ENCODE measurements at regions not wholly inside any gene's neighbourhood (a gene's known extent, or its start where the extent isn't known, plus 50 kb on each side); places are given as distances from the start of the nearest gene placed in this dataset.

DNA sequence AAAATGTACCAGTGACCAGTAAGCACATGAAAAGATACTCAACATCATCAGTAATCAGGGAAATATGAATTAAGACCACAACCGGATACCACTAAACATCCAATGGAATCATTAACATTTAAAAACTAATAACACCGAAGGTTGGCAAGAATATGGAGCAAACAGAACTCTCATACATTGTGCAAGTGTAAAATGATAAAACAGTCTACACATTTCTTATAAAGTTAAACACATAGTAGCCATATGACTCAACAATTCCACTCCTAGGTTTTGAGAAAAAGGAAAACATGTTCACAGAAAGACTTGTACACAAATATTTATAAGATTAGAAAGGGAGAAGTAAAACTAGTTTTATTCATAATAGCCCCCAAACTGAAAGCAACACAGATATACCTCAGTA is 60.3 kb upstream of the SLCO2A1 start:
- H3K4me2 ChIP-seq (ENCODE audit: low read depth, low read length) = no peak overlapping the region
- no TSS peak for BruUV-seq (replicated peaks)
- no peak overlapping the region for H2AFZ ChIP-seq (ENCODE audit: low read length)
- H3K4me3 ChIP-seq (replicated peaks in 1 of 3; ENCODE audit: insufficient read depth in 1 of 3, low read depth in 2 of 3, low read length in 3 of 3) = no peak overlapping the region
- 26% methylated on average over 2 of the region's 2 CpGs for WGBS (ENCODE audit: low lambda C conversion rate)
- H3K36me3 ChIP-seq (replicated peaks in 1 of 2; ENCODE audit: control insufficient read depth in 1 of 2, insufficient read depth in 2 of 2, low read length in 2 of 2) = no peaks in the 10 kb centered on the region
- H3K4me1 ChIP-seq (ENCODE audit: insufficient read depth, low read length) = 0 out of 2 replicates have a peak, but pooled peaks cover 7% of the 10 kb centered on the region
- ATAC-seq (no peak), DNase-seq (ENCODE audit: low spot score) (no peak), FAIRE-seq (no peak)
- H3K79me2 ChIP-seq (ENCODE audit: insufficient read depth, low read length) = no peaks in the 10 kb centered on the region
- intact Hi-C loops (cut with micrococcal nuclease; ENCODE audit: unreplicated experiment) (no loop called here), in situ Hi-C loops (cut with HindIII; ENCODE audit: extremely low pct_ligation_motif_present, low pct_unique_long_range_greater_than_20kb) (no loop called here)
- POLR2A ChIA-PET = no interaction called here
- CTCF ChIA-PET (ENCODE audit: low intra/inter-chr PET ratio, low total read pairs) = no interaction called here
- H3K9ac ChIP-seq (ENCODE audit: insufficient read depth, low read depth, low read length) = no peak overlapping the region
- no peaks in the 10 kb centered on the region for H3K9me3 ChIP-seq (ENCODE audit: low read length)
- no peak overlapping the region for H3K27ac ChIP-seq (ENCODE audit: extremely low read length, insufficient read depth, low read length)
- no peaks in the 10 kb centered on the region for H4K20me1 ChIP-seq (ENCODE audit: insufficient read depth, low read length)
- H3K27me3 ChIP-seq (ENCODE audit: control insufficient read depth in 1 of 2, insufficient read depth in 2 of 2, low read length in 2 of 2) = no peaks in the 10 kb centered on the region
- TF ChIP-seq, protein P1, sequence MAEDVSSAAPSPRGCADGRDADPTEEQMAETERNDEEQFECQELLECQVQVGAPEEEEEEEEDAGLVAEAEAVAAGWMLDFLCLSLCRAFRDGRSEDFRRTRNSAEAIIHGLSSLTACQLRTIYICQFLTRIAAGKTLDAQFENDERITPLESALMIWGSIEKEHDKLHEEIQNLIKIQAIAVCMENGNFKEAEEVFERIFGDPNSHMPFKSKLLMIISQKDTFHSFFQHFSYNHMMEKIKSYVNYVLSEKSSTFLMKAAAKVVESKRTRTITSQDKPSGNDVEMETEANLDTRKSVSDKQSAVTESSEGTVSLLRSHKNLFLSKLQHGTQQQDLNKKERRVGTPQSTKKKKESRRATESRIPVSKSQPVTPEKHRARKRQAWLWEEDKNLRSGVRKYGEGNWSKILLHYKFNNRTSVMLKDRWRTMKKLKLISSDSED (CRISPR knock-in tag; IDR thresholded peaks at IDR 0.05) = no peak
- TF ChIP-seq ZNF7 (CRISPR knock-in tag; IDR thresholded peaks at IDR 0.05) = no peak
- TF ChIP-seq, protein P2, sequence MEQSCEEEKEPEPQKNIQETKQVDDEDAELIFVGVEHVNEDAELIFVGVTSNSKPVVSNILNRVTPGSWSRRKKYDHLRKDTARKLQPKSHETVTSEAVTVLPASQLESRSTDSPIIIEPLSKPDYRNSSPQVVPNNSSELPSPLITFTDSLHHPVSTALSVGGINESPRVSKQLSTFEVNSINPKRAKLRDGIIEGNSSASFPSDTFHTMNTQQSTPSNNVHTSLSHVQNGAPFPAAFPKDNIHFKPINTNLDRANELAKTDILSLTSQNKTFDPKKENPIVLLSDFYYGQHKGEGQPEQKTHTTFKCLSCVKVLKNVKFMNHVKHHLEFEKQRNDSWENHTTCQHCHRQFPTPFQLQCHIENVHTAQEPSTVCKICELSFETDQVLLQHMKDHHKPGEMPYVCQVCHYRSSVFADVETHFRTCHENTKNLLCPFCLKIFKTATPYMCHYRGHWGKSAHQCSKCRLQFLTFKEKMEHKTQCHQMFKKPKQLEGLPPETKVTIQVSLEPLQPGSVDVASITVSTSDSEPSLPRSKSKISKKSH (CRISPR knock-in tag; IDR thresholded peaks at IDR 0.05; ENCODE audit: borderline replicate concordance) = no peak
- TF ChIP-seq MIER2 (CRISPR knock-in tag; IDR thresholded peaks at IDR 0.05) = no peak
- no peak for TF ChIP-seq ERF (CRISPR knock-in tag; IDR thresholded peaks at IDR 0.05)
- TF ChIP-seq ZNF331 (CRISPR knock-in tag; IDR thresholded peaks at IDR 0.05) = no peak
- TF ChIP-seq FOXJ3 (CRISPR knock-in tag; IDR thresholded peaks at IDR 0.05; ENCODE audit: borderline replicate concordance) = no peak
- TF ChIP-seq SMAD3 (CRISPR knock-in tag; IDR thresholded peaks at IDR 0.05) = no peak
- no peak for TF ChIP-seq ZBTB20 (CRISPR knock-in tag; IDR thresholded peaks at IDR 0.05; ENCODE audit: borderline replicate concordance, low read depth)
- no peak for TF ChIP-seq SNRNP70 (IDR thresholded peaks at IDR 0.05; ENCODE audit: low read depth, low read length)
- no peak for TF ChIP-seq MLXIP (CRISPR knock-in tag; IDR thresholded peaks at IDR 0.05; ENCODE audit: borderline replicate concordance)
- TF ChIP-seq IKZF4 (CRISPR knock-in tag; IDR thresholded peaks at IDR 0.05; ENCODE audit: borderline replicate concordance, low read depth, not compliant biosample characterization) = no peak
- no peak for TF ChIP-seq ZNF468 (CRISPR knock-in tag; IDR thresholded peaks at IDR 0.05)
- no peak for TF ChIP-seq FOXK2 (IDR thresholded peaks at IDR 0.05)
- TF ChIP-seq ZUFSP (CRISPR knock-in tag; IDR thresholded peaks at IDR 0.05; ENCODE audit: borderline replicate concordance) = no peak
- TF ChIP-seq ZNF766 (CRISPR knock-in tag; IDR thresholded peaks at IDR 0.05; ENCODE audit: borderline replicate concordance) = no peak
- no peak for TF ChIP-seq PLSCR1 (CRISPR knock-in tag; IDR thresholded peaks at IDR 0.05; ENCODE audit: borderline replicate concordance)
- TF ChIP-seq RBM22 (optimal IDR thresholded peaks at IDR 0.05; ENCODE audit: low read length) = no peak
